Gastroesophageal sphincter (tissue), 3 donors: ENCODE measurements at regions not wholly inside any gene's neighbourhood (a gene's known extent, or its start where the extent isn't known, plus 50 kb on each side); places are given as distances from the start of the nearest gene placed in this dataset.

ENCODE experiments used
- CTCF ChIP-seq, 4 experiments: fragments of 200-600 bp in 2 of 4; fragments of 450-650 bp in 2 of 4; sonication (generic) in 1 of 4; IDR thresholded peaks; one replicate each; pipeline ENCODE4 v1.5.1; 2017 to 2019; ENCODE audit warnings: antibody characterized with exemption in 4 of 4, mild to moderate bottlenecking in 2 of 4, moderate library complexity in 2 of 4
- POLR2A ChIP-seq, 2 donors: fragments of 450-650 bp; IDR thresholded peaks; one replicate each; pipeline ENCODE4 v1.6.1; 2017; ENCODE audit warnings: antibody characterized with exemption in 2 of 2, mild to moderate bottlenecking in 2 of 2, moderate library complexity in 1 of 2

- TF ChIP-seq POLR2A (IDR thresholded peaks at IDR 0.05) (no peak), CTCF (IDR thresholded peaks at IDR 0.05) (no peak)
Observed at GRCh38 chr9:34796924-34797323, 87.0 kb upstream of the CCL21 start.
